Spleen (tissue), 7 donors: ENCODE measurements at regions not wholly inside any gene's neighbourhood (a gene's known extent, or its start where the extent isn't known, plus 50 kb on each side); places are given as distances from the start of the nearest gene placed in this dataset.

Source experiments
- POLR2AphosphoS5 ChIP-seq, 3 donors: sonication (generic); formaldehyde crosslinking; IDR thresholded peaks; one replicate each; pipeline ENCODE4 v1.5.1; 2017; ENCODE audit warnings: antibody characterized with exemption in 3 of 3
- TF ChIP-seq, protein P1 (sequence below), 11 experiments: fragments of 200-600 bp in 7 of 11; fragments of 450-650 bp in 4 of 11; sonication (generic) in 4 of 11; IDR thresholded peaks in 8 of 11; conservative IDR thresholded peaks in 3 of 11; 1 replicate in 7 of 11; 2 replicates in 4 of 11; pipeline versions ENCODE4 v1.4.0 to v1.8.0; 2016 to 2021; ENCODE audit warnings: antibody characterized with exemption in 11 of 11, inconsistent platforms in 4 of 11, mild to moderate bottlenecking in 1 of 11
- donor health status: DM: no; HTN: no; CAD: no; lungs with moderate emphysema.
- donor health status: DM: no; HTN: no; CAD: no.
- donor health status: DM: no; HTN: no; CAD: no.

DNA sequence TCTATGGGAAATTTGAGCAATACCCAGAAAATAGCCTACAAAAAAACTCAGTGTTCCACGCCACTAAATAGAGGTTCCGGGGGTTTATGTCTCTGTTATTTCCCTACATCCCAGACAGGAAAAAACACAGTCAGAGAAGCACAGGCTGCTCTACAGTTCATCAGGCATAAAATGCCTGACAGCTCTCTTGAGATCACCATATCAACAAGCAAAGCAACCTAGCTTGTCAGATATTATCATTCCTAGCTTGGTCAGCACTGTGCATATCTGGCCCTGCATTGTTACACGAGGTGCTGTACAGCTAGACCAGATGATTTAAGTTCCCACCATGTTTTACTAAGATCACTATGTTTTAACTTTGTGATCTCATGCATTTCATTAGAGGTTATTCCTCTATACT, 172.6 kb downstream of the PTPRC start:
- no peak for TF ChIP-seq POLR2AphosphoS5 (IDR thresholded peaks at IDR 0.05)
- TF ChIP-seq, protein P1, sequence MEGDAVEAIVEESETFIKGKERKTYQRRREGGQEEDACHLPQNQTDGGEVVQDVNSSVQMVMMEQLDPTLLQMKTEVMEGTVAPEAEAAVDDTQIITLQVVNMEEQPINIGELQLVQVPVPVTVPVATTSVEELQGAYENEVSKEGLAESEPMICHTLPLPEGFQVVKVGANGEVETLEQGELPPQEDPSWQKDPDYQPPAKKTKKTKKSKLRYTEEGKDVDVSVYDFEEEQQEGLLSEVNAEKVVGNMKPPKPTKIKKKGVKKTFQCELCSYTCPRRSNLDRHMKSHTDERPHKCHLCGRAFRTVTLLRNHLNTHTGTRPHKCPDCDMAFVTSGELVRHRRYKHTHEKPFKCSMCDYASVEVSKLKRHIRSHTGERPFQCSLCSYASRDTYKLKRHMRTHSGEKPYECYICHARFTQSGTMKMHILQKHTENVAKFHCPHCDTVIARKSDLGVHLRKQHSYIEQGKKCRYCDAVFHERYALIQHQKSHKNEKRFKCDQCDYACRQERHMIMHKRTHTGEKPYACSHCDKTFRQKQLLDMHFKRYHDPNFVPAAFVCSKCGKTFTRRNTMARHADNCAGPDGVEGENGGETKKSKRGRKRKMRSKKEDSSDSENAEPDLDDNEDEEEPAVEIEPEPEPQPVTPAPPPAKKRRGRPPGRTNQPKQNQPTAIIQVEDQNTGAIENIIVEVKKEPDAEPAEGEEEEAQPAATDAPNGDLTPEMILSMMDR (IDR thresholded peaks at IDR 0.05 in 8 of 11, conservative IDR thresholded peaks at IDR 0.05 in 3 of 11) = no peak
